GM19455 (cell line): ENCODE measurements at regions not wholly inside any gene's neighbourhood (a gene's known extent, or its start where the extent isn't known, plus 50 kb on each side); places are given as distances from the start of the nearest gene placed in this dataset.

Source experiments
- ATAC-seq: cut with Tn5 transposase; IDR thresholded peaks from one replicate; pipeline ENCODE4 v1.9.1; 2021; ENCODE audit not compliant: unreplicated experiment

DNA sequence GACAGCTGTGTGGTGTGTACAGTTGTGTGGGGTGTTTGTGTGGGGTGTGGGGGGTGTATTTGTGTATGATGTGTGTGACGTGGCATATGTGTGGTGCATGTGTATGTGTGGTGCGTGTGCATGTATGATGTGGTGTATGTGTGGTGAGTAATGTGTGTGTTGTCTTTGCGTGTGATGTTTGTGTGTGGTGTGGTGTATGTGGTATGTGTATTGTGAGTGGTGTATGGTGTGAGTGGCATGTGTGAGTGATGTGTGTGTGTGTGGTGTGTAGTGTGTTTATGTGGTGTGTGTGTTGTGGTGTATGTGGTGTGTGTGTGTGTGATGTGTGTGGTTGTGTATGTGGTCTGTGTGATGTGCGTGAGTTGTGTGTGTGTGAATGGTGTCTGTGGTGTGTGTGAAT lies 191.1 kb downstream of the MELK start:
- ATAC-seq: no peak

GRCh38 chr9:36764364-36765076 lies 191.8 kb downstream of the MELK start:
- ATAC-seq: no peak

DNA sequence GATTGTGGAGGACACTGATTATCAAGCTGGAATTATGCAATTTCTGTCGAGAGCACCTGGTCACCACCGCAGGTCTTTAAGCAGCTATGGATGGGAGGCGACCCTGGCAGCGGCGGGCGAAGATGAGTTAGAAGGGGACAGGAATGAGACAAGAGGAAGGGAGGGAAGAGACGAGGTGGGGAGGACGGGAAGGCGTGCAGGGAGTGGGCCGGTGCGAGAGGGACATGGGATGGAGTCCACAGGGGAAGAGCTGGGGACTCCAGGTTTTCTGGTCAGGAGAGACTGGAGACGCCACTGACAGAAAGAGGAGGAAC lies 192.3 kb downstream of the MELK start:
- ATAC-seq: no peak

GRCh38 chr9:36765468-36766341 lies 193.0 kb downstream of the MELK start:
- peak; percentile 99 for ATAC-seq

GRCh38 chr9:36768677-36769076 lies 196.0 kb downstream of the MELK start:
- no peak for ATAC-seq

GRCh38 chr9:36770025-36770424 lies 197.3 kb downstream of the MELK start:
- no peak for ATAC-seq

DNA sequence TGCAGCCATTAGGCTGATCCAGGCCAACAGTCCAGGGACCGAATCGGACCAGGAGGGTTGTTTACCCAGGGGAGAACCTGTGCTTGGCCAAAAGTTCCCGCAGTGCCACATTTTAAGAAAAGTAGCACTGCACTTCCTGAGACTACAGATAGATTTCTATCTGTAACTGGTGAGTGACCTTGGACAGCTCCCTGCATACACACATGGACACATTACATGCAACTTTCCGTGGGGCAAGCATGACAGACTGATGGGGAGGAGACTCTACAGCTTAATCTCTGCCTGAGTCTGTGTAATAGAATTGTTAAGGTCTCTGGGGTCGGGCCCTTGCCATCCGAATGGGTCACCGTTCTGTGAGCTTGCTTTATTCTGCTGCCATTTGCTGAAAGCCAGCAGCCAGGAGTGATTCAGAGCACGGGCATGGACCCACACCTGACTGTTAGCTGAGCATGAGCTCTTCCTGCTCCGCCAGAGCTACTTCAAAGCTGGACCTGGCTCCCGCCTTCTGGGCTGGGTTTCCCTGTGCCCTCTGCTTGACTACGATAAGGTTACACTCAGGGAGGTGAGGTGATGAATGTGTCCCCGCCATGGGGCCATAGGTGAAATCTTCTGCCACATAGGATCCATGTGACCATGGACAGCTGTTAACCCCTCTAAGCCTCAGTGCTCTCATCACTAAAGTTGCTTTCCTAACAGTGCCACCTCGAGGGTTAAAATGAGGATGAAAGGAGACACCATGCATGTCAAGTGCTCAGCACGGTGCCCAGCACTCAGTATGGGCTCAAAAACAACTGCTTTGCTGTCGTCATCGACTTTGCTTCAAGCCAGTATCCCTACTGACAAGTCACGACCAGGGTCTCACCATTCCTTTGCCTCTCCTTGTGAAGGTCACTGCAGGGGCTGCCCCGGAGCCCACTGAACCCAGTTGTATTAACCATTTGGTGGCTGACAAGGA lies 200.0 kb downstream of the MELK start:
- no peak for ATAC-seq

DNA sequence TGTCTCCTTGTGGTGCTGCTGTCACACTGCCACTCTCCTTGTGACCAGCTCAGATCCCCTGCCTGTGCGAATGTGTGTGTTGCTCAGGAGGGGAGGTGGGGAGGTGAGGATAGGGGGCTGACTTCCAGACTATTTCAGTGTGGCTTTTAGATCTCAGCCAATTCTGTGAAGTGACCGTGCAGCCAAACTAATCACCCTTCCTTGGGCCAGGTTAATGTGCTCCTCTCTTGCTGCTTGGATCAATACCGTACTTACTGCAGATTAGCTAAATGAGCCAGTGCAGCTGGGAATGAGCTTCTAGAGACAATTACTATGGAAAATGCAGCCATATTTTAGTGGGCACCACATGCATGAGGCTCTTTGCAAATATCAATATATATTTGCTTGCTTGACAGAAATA lies 206.0 kb downstream of the MELK start:
- ATAC-seq: no peak

- no peak for ATAC-seq
Observed at GRCh38 chr9:36779582-36779981, 206.9 kb downstream of the MELK start.

DNA sequence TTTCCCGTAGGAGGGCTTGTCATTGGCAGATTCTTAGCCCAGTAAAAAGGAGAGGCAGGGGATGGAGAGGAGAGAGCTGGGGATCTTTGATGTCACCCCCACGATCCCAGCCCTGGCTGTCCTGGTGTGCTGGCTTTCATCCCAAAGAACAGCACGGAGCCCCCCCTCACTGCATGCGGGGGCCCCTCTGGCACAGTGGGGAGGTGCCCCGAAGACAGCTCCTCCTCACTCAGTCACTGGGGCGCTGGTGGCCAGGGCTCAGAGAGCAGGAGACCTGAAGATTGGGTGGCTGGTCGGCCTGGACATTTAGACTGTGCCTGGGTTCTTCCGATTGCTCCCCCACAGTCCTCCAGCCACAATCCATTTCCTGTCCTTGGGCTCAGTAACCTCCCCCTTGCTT lies 207.5 kb downstream of the MELK start:
- ATAC-seq: no peak

GRCh38 chr9:36781533-36781932 lies 208.8 kb downstream of the MELK start:
- ATAC-seq: no peak
